ENCODE measurements at regions not wholly inside any gene's neighbourhood (a gene's known extent, or its start where the extent isn't known, plus 50 kb on each side); places are given as distances from the start of the nearest gene placed in this dataset.
A peak's percentile ranks its signal among the peaks of the same experiment; 100 is the strongest.

DNA sequence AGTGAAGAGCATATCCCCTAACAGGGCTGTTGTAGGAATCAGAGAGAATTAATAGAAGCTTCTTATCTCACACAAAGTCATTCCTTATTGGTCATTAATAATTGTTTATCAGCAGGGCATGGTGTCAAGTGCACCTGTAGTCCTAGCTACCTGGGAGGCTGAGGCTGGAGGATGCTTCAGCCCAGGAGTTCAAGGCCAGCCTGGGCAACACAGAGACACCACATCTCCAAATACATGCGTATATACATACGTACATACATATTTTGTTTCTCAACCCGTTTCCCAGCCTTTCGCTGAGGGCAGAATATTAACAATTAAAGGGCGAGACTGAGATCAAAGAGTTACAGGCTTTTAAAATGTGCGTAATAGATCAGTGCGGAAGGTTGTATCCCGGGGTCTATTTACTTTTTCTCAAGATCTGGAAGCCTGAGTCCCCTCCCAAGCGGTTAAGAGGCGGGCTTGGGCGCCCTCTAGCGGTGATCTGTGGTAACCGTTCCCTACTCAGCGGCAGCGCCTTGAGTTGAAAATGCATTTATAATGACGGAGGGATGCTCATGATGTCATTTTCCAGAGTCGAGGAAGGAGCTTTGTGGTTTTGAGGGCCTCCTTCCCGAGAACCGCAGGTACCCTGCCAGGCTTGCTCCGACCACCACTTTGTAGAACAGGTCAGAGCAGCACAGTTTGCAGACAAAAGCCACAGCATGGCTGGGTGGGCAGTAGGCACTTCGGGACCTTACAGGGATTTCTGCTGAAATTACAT is 169.6 kb upstream of the GPR12 start:
- peak; percentile 65 for DNase-seq

DNA sequence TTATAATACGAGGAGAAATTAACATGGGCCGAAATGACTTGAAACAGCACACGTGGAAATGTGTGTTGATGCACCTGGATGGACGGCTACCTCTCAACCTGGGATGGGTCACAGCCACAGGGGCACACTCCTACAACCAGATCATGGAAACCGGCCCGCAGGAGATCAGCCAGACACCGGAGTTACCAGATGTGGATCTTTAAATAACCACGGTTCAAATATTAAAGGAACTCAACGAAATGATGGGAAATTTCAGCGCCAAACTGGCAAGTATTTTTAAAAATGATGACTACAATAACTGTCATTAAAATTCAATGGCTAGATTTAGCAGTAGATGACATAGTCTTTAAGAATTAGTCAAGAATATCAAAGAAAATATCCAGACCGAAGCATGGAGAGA is 166.9 kb upstream of the GPR12 start:
- DNase-seq, result no peak

- DNase-seq, result no peak
These were observed 165.8 kb upstream of the GPR12 start for GRCh38 chr13:26926371-26926770.

DNA sequence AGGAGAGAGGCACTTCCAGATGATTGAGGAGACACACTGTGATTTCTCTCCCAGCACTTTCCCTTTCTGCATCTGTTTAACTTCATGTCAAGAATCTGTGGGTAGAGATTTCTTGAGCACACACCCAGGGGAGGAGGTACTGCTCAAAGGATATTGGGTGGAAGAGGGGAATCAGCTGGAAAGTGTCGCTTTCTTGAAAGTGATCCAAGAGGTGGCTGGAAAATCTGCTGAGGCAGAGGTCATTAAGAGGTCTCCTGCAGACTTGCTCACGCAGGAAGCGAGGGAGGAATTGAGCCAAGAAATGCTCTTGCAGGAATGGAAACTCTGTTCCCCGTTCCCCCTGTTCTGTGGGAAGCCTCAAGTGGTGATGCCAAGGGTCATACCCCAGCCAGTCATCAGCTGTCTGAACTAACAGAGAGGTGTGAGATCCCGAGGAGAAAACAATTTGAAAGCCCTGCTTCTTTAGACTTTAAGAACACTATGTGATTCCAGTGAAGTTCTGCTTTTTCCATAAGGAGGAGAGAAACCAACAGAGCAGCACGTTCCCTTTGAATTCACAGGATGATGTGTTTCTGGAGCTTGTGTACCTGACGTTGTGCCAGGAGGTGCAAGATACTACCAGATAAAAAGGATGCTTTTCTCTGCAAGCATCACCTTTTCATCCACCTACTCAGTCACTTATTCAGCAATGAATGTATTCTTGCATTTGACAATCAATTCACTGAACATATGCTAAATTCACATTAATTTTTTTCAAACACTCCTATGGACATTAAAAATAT is 163.4 kb upstream of the GPR12 start:
- DNase-seq, result peak; percentile 37

- DNase-seq, result no peak
These were observed 161.3 kb upstream of the GPR12 start for GRCh38 chr13:26921918-26922317.

DNA sequence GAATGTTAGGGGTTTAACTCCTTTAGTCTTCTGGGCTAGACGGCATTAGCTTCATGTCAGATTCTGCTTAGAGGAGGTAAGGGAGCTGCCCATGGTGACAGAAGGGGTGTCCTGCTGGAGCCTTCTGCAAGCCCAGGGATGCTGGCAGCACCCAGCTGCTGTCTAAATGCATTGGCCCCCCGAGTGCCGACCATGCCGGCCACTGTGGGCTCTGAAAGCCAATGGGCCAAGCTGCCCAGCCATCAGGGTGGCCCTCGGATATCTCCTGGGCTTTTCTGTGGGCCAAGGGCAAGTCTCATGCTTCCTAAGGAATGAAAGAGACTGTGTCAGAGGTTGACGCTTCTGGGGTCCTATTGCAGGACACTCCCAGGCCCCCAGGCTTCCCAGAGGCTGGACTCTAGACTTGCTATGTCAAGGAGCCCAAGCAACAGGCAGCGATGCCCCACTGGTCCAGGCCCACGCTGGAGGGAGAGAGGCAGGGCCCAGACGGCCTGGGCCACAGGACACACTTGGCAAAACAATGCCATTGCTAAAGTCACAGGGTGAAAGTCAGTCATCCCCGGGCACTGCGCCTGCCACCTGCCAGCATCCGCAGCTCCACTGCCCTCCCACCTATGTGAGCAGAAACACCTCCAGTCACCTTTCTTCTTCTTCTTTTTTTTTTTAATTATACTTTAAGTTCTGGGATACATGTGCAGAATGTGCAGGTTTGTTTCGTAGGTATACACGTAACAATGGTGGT is 160.2 kb upstream of the GPR12 start:
- DNase-seq, result no peak

DNA sequence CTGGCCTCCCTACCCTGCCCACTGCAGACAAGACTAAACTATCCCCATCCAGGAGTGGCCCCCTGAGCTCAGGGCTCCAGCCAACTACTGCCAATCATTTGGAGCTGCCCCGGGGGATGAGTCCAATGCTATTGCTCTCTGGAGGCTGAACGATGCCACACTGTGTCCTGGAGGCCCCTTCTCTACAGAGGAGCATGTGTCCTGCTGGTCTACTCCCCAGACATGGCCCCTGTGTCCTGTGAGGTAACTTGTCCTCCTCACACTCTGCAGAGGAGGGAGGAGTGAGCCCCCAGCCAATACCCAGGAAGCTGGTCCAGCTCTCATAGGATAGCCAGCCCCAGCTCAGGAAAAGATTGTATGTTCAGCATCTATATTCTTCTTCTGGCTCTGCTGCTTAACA is 159.1 kb upstream of the GPR12 start:
- DNase-seq, result no peak

DNA sequence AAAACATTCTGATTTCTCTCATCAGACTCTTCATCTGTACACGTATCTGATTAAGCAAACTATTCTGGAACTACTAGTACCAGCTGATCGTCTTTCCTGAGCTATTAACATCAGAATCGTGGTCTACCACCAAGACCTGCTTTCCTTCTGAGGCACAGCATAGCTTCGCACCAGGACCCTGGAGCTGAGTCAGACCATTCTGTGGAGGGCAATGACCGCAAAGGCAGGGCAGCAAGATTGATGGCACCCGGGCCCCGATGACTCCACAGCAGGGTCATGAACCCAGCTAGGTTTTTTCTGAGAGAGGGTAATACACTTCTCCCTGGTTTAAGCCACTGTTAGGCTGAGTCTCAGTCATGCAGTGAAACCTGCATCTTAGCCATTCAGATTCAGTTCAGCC is 158.7 kb upstream of the GPR12 start:
- peak; percentile 16 for DNase-seq

DNA sequence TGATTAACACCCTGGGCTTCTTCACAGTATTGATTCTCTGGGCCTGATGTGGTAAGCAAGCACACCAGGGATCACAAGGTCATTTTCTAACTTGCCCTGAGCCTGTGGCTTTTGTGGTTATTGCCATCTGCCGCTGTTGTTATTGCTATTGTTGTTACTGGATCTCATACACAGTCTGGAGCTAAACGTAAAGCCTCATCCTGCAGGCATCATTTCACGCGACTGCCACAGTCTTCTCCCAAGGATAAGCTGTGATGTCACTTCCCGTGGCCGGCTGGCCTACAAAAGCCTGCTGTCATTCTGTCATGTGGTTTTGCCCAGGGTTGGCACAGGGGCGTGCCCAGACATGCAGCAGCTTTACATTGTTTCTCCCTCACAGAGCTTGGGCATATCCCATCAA is 154.0 kb upstream of the GPR12 start:
- DNase-seq, result peak; percentile 3

GRCh38 chr13:26914148-26914547 is 153.6 kb upstream of the GPR12 start:
- DNase-seq, result no peak

GRCh38 chr13:26910754-26911465 is 150.3 kb upstream of the GPR12 start:
- no peak for DNase-seq

- no peak for DNase-seq
These were observed 148.9 kb upstream of the GPR12 start for GRCh38 chr13:26909477-26909876.

GRCh38 chr13:26908126-26908525 is 147.5 kb upstream of the GPR12 start:
- DNase-seq, result no peak

DNA sequence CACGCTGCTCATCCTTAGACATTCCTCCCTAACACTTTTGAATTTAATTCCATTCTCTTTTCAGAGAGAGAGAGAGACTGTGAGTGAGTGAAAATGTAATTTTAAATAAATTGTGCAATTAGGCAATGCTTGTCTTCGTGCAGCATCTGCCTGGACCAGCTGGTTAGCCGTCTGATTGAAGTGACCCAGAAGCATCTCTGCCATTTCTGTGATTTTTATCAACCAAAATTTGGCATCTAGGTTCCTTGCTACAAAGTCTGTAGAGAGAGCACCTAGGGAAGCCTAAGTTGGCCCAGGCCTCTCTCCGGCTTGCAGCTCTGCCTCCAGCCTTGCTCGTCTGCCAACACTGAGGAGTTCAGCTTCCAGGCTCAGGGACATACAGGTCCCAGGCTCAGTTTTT is 138.6 kb upstream of the GPR12 start:
- DNase-seq, result no peak

DNA sequence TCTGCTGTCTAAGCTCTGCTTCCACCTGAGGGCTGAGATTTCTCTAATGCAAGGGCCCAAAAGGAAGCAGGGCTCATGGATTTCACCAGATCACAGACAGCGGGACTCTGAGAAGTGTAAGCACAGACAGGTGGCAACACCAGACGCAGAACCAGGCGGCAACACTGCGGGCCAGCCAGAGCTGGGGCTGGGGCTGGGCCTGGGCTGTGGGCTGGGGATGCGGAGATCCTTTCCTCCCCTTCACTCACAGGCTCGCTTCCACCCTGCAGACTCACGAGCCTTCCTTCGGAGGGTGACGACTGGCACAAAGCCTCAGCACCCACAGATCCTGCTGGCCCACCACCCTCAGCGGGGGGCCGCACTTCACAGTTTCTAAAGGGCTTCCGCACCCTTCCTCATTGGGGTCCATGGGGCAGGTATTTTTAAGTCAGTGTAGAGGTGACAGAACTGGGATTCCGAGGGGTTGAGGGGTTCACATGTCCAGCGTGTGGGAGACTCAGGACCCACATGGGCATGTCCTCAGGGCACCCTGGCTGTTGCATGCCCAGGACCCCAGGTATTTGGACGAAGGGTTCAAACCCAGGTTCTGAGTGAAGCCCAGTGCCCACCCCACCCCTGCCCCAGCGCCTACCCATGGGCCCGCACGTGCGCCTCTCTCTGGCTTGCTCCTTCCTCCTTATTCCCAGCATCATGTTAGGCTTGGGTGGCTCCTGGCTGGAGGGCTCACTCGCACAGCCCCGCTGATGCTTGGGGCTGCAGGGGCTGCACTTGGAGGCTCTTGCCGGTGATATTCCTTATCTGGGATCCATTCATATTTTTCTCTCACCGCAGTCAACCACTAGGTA is 137.3 kb upstream of the GPR12 start:
- no peak for DNase-seq

DNA sequence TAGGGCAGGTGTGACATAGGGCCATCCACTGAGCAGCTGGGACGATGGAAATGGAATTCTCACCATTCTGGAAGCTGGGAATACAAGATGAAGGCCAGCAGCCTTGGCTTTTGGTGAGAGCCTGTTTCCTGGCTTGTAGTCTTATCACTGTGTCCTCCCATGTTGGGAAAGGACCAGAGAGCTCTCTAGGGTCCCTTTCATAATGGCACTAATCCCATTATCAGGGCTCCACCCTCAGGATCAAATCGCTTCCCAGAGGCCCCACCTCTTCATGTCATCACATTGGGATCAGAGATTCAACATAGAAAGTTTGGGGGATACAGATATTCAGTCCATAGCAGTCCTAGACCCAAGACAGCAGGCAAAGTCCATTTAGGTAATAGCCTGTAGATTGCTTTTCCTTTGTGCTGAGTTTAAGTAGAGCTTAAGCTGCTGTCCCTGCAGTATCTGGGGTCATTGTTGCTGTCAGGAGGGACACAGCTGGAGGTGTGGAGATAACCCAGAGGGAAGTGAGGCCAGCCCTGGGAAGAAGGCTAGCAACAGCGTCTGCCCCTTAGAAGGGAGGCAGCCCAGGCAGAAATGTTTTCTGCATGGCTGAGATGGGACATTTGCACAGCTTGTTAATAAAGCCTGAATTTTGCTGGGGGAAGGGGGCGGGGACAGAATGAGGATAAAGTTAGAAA is 136.5 kb upstream of the GPR12 start:
- DNase-seq, result no peak

DNA sequence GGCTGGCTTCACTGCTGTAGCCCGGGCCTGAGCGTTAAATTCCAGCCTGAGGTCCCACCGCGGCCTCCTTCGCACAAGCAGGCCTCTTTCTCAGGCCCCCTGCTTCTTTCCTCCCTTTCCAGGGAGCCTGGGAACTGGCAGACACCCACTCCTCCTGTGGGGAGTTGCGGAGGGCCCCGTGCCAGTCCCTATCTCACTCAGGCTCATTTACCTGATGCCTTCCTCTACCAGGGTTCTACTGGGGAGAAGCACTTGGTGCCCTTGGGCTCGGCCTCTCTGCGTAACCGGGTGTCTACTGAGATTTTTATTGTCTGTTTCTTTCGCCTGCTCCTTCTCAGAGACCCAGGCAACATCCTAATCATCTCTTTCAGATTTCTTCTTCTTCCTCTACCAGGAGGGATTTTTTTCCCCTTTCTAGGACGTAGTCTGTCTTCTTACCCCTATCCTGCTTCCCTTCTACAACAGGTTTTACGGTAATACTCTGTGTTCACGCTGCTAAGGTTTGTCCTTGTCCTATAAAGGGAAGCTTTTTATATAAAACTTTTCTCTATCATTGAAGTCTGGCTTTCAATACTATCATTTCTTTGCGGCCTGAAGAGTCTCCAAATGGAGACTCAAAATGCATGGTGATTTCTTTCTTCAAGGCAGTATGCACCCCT is 135.4 kb upstream of the GPR12 start:
- no peak for DNase-seq

GRCh38 chr13:26895081-26895807 is 134.7 kb upstream of the GPR12 start:
- peak; percentile 35 for DNase-seq

- DNase-seq, result no peak
These were observed 128.0 kb upstream of the GPR12 start for GRCh38 chr13:26888632-26889031.

GRCh38 chr13:26887594-26887993 is 127.0 kb upstream of the GPR12 start:
- no peak for DNase-seq
